Endometrium (tissue), 2 donors: ENCODE measurements at regions not wholly inside any gene's neighbourhood (a gene's known extent, or its start where the extent isn't known, plus 50 kb on each side); places are given as distances from the start of the nearest gene placed in this dataset.

Experiments
- FAIRE-seq: peaks from 2 replicates; lab custom pipeline; 2012; peaks lifted over from hg19 to GRCh38; lab: Jason Lieb, UNC
- donor health status: control.
- donor health status: control.

DNA sequence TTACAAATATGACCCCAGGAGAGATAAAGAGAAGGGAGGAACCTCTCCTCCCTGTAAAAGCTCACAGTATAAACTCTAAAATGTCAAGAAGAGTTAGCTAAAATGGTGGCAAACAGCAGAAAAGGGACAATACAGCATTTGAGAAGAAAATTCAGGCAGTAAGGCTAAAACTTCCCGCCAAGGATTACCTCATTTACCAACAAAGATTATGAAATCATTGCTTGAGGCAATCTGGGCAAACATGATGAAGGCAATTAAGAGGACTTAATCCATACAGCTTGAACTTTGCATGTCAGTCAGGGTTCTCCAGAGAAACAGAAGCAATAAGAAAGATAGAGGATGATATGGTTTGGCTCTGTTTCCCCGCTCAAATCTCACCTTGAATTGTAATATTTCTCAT is 81.4 kb downstream of the CMPK2 start:
- FAIRE-seq: no peak

DNA sequence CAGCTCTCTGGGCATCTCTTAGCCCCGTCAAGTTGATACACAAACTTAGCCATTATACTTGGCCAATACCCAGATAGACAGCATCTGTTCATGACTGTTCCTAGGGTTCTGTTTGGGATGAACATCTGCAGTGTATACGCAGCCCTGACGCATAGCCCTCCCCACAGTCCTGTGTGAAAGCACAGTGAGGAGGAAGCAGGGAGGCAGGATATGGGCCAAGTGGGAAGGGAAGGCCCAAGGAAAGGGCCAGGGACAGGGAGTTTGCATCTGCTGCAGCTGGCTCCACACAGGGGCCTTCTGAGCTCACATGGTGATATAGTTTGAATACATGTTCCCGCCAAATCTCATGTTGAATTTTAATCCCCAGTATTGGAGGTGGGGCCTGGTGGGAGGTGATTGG is 80.2 kb downstream of the CMPK2 start:
- no peak for FAIRE-seq

DNA sequence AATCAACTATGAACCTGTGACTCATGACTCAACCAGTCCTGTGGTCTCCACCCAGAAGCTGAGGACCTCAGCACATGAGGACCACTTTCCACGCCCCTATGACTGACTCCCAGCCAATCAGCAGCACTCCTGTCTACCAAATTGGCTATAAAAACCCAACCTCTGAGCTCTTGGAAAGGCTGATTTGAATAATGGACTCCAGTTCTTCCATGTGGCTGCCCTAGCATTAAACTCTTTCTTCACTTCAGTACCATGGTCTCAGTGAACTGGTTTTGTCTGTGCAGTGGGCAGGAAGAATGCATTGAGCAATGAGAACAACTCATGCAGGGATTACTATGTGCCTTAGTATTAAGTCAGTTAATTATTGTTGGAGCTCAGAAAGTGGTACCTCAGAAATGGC is 78.3 kb downstream of the CMPK2 start:
- no peak for FAIRE-seq

DNA sequence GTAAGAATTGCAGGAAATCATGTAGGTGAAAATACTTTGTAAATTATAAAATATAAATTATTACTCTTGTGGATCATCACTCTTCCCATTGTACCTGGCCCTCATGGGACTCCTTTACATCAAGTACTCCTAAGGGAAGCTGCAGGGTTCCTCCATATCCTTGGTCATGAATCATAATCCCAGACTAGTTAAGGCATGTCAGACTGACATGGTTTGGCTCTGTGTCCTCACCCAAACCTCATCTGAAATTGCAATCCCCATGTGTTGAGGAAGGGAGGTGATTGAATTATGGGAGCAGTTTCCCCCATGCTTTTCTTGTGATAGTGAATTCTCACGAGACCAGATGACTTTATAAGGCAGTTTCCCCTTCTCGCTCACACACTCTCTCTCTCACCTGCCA is 77.1 kb downstream of the CMPK2 start:
- FAIRE-seq: no peak

DNA sequence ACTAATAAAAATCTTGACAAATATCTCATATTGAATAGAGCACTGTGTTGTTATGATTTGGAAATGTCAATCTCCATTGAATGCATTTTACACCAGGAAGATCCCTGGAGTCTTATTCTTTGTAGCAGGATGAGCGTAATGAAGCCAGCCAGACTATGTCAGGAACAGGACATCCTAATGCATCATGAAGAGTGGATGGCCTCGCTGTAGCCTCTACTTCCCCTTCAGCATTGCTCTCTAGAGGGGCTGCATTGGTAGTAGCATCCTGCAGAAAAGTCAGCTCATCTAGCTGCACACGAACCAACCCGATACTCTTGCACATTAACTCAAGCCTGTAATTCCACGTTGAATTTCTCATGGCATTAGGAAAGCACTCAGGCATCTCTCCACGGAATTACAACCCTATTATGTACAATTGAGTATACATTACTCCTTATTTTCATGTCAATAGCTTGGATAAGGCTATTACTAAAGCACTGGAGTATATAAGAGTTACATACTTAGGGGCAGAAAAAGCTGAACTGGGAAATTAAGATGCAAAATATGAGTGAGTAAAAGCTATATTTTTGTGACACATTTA is 76.1 kb downstream of the CMPK2 start:
- no peak for FAIRE-seq

DNA sequence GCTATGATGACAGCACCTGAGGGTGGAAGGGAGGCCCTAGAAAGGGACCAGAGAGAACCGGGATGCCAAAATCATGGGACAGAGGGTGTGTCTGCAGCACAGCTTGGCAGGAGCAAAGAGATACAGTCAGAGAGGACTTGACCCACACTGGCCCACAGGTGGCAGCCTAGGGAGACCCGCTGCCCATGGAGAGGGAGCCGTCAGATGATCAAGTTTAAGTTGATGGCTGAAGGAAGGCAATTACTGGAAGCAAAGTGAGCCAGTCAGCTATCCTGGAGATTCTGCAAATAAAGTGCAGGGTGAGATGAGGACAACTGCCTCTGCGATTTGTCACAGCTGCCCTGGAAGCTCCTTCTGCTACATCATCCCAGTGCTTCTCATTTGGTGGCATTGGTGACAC is 74.0 kb downstream of the CMPK2 start:
- no peak for FAIRE-seq

DNA sequence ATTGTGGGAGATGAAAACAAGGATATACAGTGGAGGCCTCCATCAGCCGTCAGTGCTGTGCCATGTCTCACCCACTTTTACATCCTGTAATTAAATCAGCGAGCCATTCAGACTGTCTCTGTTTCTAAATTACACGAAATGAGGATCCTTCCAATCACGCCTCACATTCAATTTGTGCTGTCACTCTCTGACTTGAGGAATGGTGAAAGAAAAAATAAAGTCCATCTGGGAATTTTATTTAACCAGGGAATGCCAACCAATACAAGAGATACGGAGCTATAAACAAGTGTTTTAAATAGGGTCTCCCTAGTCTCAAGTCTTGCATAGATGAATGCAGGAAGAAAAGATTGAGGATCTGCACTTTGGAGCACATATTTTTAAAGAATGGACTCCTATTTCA is 72.8 kb downstream of the CMPK2 start:
- FAIRE-seq: no peak

DNA sequence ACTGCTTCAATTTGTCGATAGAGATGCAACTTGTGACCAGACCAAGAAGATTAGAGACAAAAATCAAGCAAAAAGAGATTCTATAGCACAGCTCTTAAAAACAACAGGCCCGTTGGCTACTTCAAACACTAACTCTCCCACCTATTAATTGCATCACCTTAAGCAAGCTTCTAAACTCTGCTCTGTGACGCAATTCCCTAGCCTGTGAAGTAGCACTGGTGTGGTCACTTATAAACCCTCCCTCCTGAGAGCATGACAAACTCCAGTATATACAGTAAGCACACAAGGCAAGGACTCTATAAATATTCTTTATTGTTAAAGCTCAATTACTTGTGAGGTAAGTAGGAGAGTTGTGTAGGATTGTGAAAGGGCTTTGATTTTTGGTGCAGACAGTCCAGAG is 72.3 kb downstream of the CMPK2 start:
- no peak for FAIRE-seq

DNA sequence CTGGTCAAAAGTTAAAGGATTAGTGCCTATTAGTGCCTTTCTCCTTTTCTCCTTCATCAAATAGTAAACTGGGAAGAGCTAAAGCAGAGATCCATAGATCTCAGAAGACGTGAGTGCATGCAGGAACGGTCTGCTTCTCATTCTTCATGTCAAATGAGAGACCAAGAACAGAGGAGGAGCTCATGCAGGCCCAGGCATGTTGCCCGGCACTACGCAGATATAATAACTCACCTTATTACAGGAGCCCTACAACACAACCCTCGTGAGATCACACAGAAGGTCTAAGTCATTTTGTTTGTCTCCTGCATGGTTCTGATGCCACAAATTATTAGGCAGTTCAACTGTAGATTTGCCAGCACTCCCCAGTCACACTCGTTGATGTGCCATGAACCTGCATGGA is 71.8 kb downstream of the CMPK2 start:
- FAIRE-seq: no peak

DNA sequence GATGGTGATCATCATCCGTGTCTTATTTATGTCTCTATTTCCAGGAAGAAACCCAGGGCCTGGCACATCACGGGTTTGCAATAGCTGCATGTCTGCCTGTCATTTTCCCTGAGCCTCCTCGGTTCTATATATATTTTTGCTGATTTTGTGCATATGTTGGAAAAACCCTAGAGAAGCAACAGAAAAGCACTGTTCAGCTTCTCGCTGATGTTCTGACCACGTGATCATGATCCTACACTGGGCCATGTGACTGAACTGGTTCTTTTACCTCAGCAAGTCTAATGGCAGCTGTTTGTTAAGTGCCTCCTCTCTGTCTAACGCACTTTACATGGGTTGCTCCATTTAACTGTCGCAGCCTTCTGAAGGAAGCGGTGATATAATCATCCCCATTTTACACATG is 71.3 kb downstream of the CMPK2 start:
- FAIRE-seq: no peak
